Suprapubic skin (tissue), 3 donors: ENCODE measurements at regions not wholly inside any gene's neighbourhood (a gene's known extent, or its start where the extent isn't known, plus 50 kb on each side); places are given as distances from the start of the nearest gene placed in this dataset.

Experiments
- CTCF ChIP-seq, 2 donors: fragments of 200-600 bp in 1 of 2; fragments of 450-650 bp in 1 of 2; sonication (generic) in 1 of 2; IDR thresholded peaks; one replicate each; pipeline ENCODE4 v1.5.1; 2016 to 2019; ENCODE audit warnings: antibody characterized with exemption in 2 of 2, mild to moderate bottlenecking in 1 of 2, moderate library complexity in 1 of 2
- EP300 ChIP-seq: sonication (generic); formaldehyde crosslinking; IDR thresholded peaks from one replicate; pipeline ENCODE4 v1.6.1; 2017; ENCODE audit warnings: antibody characterized with exemption
- POLR2A ChIP-seq, 2 donors: fragments of 450-650 bp; IDR thresholded peaks; one replicate each; pipeline ENCODE4 v1.6.1; 2017; ENCODE audit warnings: antibody characterized with exemption in 2 of 2, mild to moderate bottlenecking in 2 of 2, moderate library complexity in 2 of 2

- TF ChIP-seq EP300 (no peak), CTCF (IDR thresholded peaks at IDR 0.05) (no peak), POLR2A (IDR thresholded peaks at IDR 0.05) (no peak)
These were observed 127.2 kb downstream of the SHOX2 start for GRCh38 chr3:157979022-157979421.
